ENCODE measurements at regions not wholly inside any gene's neighbourhood (a gene's known extent, or its start where the extent isn't known, plus 50 kb on each side); places are given as distances from the start of the nearest gene placed in this dataset.

DNA sequence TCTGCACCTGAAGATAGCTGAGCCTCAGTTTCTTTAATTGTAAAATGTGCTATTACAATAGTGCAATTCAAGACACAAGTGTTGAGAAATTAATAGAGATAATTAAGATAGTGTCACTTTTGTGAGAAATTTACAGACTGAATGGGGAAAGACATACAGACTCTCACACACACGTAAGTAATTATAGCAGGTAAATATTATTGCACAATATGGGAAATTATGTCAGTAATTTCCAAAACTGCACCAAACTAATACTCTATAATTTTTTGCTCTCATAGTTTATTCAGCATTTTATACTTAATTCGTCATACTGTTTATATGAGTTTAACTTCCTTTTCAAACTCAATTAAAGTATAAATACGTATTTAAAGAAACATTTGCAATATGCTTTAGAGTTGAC is 124.9 kb upstream of the GYPC start:
- intact Hi-C loops (cut with DNase I; ENCODE audit: low total_unique reads), result no loop called here
- no peaks in the 10 kb centered on the region for H3K4me1 ChIP-seq

DNA sequence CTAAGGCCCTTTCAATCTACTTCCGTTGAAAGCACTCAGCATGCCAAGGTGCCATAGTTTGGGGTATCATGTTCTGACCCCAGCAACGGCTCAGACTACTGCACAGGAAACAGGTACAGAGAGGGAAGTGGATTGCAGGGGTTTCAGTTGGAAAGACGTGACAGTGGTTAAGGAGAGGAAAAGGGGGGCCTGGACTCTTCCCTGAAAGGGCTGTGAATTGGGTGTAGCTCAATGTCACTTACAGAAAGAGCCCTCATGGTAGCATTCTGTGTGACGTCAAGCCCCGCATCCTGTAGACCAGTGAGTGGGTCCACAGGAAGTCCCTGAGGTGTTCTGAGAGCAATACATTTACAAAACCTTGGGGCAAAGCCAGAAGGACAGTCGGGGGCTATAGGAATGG is 121.5 kb upstream of the GYPC start:
- H3K36me3 ChIP-seq, result no peaks in the 10 kb centered on the region
- no peaks in the 10 kb centered on the region for H3K9me3 ChIP-seq
- intact Hi-C loops (cut with DNase I; ENCODE audit: low total_unique reads), result no loop called here
- peak overlapping the region in 1 of 2 donors; percentile 11 for H3K27ac ChIP-seq
- H3K27me3 ChIP-seq, result no peaks in the 10 kb centered on the region
- H3K4me3 ChIP-seq, result no peak overlapping the region
- no peak for DNase-seq (ENCODE audit: low spot score in 2 of 2)
- no peaks in the 10 kb centered on the region for H3K4me1 ChIP-seq
- no peak for TF ChIP-seq POLR2A (IDR thresholded peaks at IDR 0.05)
- TF ChIP-seq POLR2AphosphoS5 (IDR thresholded peaks at IDR 0.05), result no peak
- TF ChIP-seq, protein P1, sequence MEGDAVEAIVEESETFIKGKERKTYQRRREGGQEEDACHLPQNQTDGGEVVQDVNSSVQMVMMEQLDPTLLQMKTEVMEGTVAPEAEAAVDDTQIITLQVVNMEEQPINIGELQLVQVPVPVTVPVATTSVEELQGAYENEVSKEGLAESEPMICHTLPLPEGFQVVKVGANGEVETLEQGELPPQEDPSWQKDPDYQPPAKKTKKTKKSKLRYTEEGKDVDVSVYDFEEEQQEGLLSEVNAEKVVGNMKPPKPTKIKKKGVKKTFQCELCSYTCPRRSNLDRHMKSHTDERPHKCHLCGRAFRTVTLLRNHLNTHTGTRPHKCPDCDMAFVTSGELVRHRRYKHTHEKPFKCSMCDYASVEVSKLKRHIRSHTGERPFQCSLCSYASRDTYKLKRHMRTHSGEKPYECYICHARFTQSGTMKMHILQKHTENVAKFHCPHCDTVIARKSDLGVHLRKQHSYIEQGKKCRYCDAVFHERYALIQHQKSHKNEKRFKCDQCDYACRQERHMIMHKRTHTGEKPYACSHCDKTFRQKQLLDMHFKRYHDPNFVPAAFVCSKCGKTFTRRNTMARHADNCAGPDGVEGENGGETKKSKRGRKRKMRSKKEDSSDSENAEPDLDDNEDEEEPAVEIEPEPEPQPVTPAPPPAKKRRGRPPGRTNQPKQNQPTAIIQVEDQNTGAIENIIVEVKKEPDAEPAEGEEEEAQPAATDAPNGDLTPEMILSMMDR (IDR thresholded peaks at IDR 0.05), result no peak

More for the DNA sequence above, 124.9 kb upstream of the GYPC start:
- Histone ChIP-seq H3K36me3 (no peaks in the 10 kb centered on the region), H3K4me3 (no peak overlapping the region), H3K9me3 (no peaks in the 10 kb centered on the region), H3K27ac (no peak overlapping the region), H3K27me3 (no peaks in the 10 kb centered on the region)
- no peak for TF ChIP-seq POLR2AphosphoS5 (IDR thresholded peaks at IDR 0.05)
- no peak for TF ChIP-seq POLR2A (IDR thresholded peaks at IDR 0.05)
- TF ChIP-seq, protein P1 (IDR thresholded peaks at IDR 0.05), result no peak
- DNase-seq (ENCODE audit: low spot score in 2 of 2), result no peak

DNA sequence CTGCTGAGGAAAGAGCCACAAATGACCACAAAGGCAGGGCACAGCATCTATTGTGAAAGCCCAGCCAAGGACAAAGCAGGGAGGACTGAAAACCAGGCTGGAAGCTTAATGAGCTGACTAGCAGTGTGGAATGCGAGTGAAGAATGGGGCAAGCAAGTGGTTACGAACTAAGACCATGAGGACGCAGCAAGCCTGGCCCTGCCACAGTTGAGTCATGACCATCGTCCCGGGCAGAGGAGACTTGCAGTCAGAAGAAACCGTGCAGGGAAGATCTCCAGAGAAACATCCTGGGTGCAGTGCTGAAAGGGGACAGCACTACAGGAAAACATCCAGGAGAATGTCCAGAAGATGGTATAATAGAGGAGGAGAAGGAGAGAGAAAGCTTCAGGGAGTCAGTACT is 120.5 kb upstream of the GYPC start:
- intact Hi-C loops (cut with DNase I; ENCODE audit: low total_unique reads), result no loop called here
- no peak for DNase-seq (ENCODE audit: low spot score in 2 of 2)
- Histone ChIP-seq H3K36me3 (no peaks in the 10 kb centered on the region), H3K9me3 (no peaks in the 10 kb centered on the region), H3K4me3 (no peak overlapping the region), H3K27me3 (no peaks in the 10 kb centered on the region), H3K27ac (no peak overlapping the region), H3K4me1 (no peaks in the 10 kb centered on the region)
- TF ChIP-seq POLR2AphosphoS5 (IDR thresholded peaks at IDR 0.05), result no peak
- TF ChIP-seq POLR2A (IDR thresholded peaks at IDR 0.05), result no peak
- TF ChIP-seq, protein P1 (IDR thresholded peaks at IDR 0.05), result no peak

DNA sequence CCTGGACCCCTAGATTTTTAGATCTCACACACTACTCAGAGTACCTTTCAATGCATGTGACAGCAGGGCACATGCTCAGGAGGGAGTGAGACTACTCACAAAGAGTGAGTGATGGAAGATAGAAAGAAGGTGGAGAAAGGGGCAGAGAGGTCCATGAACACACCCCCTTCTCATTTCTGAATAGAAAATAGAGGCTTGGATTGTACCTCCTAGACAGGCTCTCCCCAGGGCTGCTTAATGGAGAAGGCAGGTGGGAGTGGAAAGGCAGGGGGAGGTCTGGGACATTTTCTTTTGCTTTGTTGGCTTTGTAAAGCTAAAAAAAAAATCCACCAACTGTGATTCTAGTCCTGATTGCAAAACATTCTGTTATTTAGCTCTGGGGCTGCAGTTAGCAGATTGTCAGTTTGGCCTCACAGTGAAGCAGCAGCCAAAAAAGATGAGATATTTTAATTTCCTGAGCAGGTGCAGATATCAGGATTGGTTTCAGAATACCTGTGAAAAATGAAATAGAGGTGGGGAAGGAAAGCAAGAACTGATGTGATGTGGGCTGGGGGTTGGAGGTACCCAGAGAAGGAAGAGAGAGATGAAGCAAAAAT is 119.3 kb upstream of the GYPC start:
- Histone ChIP-seq H3K36me3 (no peaks in the 10 kb centered on the region), H3K9me3 (no peaks in the 10 kb centered on the region), H3K4me3 (no peak overlapping the region), H3K4me1 (no peaks in the 10 kb centered on the region), H3K27ac (no peak overlapping the region), H3K27me3 (no peaks in the 10 kb centered on the region)
- DNase-seq (ENCODE audit: low spot score in 2 of 2), result no peak
- intact Hi-C loops (cut with DNase I; ENCODE audit: low total_unique reads), result no loop called here
- TF ChIP-seq POLR2A (IDR thresholded peaks at IDR 0.05) (no peak), POLR2AphosphoS5 (IDR thresholded peaks at IDR 0.05) (no peak)
- TF ChIP-seq, protein P1 (IDR thresholded peaks at IDR 0.05), result no peak

DNA sequence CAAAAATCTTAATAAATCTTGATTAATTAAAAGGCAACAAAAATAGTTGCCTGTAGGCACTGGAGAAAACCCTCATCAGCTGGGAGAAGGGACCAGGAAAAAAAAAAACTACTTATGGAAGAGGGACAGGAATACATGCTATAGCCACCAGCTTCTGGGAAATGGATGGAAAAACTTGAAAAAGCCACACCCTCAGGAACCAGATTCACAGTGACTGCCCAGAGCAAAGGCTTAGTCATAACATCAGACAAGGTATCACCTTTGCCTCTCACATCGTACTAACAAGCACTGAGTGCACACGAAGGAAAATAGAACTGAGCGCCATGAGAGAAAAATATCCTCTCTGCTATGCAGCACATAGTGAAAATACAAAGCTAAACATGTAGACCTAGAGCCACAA is 116.9 kb upstream of the GYPC start:
- H3K27ac ChIP-seq, result no peak overlapping the region
- no peaks in the 10 kb centered on the region for H3K4me1 ChIP-seq
- no peaks in the 10 kb centered on the region for H3K27me3 ChIP-seq
- peaks cover 0 to 20% of the 10 kb centered on the region in 2 donors for H3K9me3 ChIP-seq
- intact Hi-C loops (cut with DNase I; ENCODE audit: low total_unique reads), result no loop called here
- no peaks in the 10 kb centered on the region for H3K36me3 ChIP-seq
- DNase-seq (ENCODE audit: low spot score in 2 of 2), result no peak
- TF ChIP-seq, protein P1 (IDR thresholded peaks at IDR 0.05), result no peak
- TF ChIP-seq POLR2AphosphoS5 (IDR thresholded peaks at IDR 0.05), result no peak
- TF ChIP-seq POLR2A (IDR thresholded peaks at IDR 0.05), result no peak
- H3K4me3 ChIP-seq, result no peak overlapping the region
